HepG2 (cell line): ENCODE measurements at regions not wholly inside any gene's neighbourhood (a gene's known extent, or its start where the extent isn't known, plus 50 kb on each side); places are given as distances from the start of the nearest gene placed in this dataset.

Experiments used
- ARNT ChIP-seq: fragments of 450-650 bp; IDR thresholded peaks from 2 replicates; pipeline ENCODE4 v1.6.1; 2017
- ATF7-NPFF ChIP-seq: sonication (generic); formaldehyde crosslinking; IDR thresholded peaks from 2 replicates; pipeline ENCODE4 v1.8.1; 2023; ENCODE audit warnings: mild to moderate bottlenecking, low read depth, missing genetic modification reagents, moderate library complexity
- FOSL2 ChIP-seq: sonication (generic); formaldehyde crosslinking; IDR thresholded peaks from 2 replicates; pipeline ENCODE4 v1.4.0; 2020; ENCODE audit warnings: missing genetic modification reagents
- FOXK1 ChIP-seq: sonication (generic); formaldehyde crosslinking; IDR thresholded peaks from 2 replicates; pipeline ENCODE4 v1.4.0; 2020; ENCODE audit warnings: low read depth, missing genetic modification reagents, borderline replicate concordance
- HNRNPL ChIP-seq: fragments of 200-400 bp; formaldehyde crosslinking; IDR thresholded peaks from 2 replicates; pipeline ENCODE4 v1.6.1; 2017; ENCODE audit warnings: mild to moderate bottlenecking, low read depth, low read length
- KLF12 ChIP-seq: sonication (generic); formaldehyde crosslinking; IDR thresholded peaks from 2 replicates; pipeline ENCODE4 v1.4.0; 2020; ENCODE audit warnings: missing genetic modification reagents, borderline replicate concordance
- NR3C1 ChIP-seq: sonication (generic); formaldehyde crosslinking; IDR thresholded peaks from 2 replicates; pipeline ENCODE4 v1.4.0; 2020; ENCODE audit warnings: missing genetic modification reagents
- PHF21A ChIP-seq: sonication (generic); formaldehyde crosslinking; IDR thresholded peaks from 2 replicates; pipeline ENCODE4 v1.5.0; 2020; ENCODE audit warnings: mild to moderate bottlenecking, missing genetic modification reagents
- REL ChIP-seq: sonication (generic); formaldehyde crosslinking; conservative IDR thresholded peaks from 2 replicates; pipeline ENCODE4 v1.8.0; 2022; ENCODE audit warnings: mild to moderate bottlenecking, missing genetic modification reagents, moderate library complexity
- SATB2 ChIP-seq: sonication (generic); formaldehyde crosslinking; IDR thresholded peaks from 2 replicates; pipeline ENCODE4 v1.5.0; 2020; ENCODE audit warnings: missing genetic modification reagents
- TAF15 ChIP-seq: fragments of 200-400 bp; formaldehyde crosslinking; IDR thresholded peaks from one replicate; pipeline ENCODE4 v1.6.1; 2018; ENCODE audit warnings: mild to moderate bottlenecking, low read depth, low read length; ENCODE audit not compliant: poor library complexity, severe bottlenecking
- ZFP90 ChIP-seq: sonication (generic); formaldehyde crosslinking; IDR thresholded peaks from 2 replicates; pipeline ENCODE4 v1.8.0; 2022; ENCODE audit warnings: missing genetic modification reagents, mild to moderate bottlenecking, inconsistent platforms, borderline replicate concordance
- ZKSCAN5 ChIP-seq: sonication (generic); formaldehyde crosslinking; IDR thresholded peaks from 2 replicates; pipeline ENCODE4 v1.5.1; 2020; ENCODE audit warnings: mild to moderate bottlenecking, missing genetic modification reagents
- ZNF3 ChIP-seq: IDR thresholded peaks from 2 replicates; pipeline ENCODE4 v1.7.0; 2017; ENCODE audit warnings: inconsistent platforms
- ZNF547 ChIP-seq: sonication (generic); formaldehyde crosslinking; IDR thresholded peaks from 2 replicates; pipeline ENCODE4 v1.5.1; 2020; ENCODE audit warnings: mild to moderate bottlenecking, missing genetic modification reagents
- ZNF552 ChIP-seq: sonication (generic); formaldehyde crosslinking; IDR thresholded peaks from 2 replicates; pipeline ENCODE4 v1.9.0; 2022; ENCODE audit warnings: missing genetic modification reagents, mild to moderate bottlenecking, borderline replicate concordance
- ZNF746 ChIP-seq: sonication (generic); formaldehyde crosslinking; IDR thresholded peaks from 2 replicates; pipeline ENCODE4 v1.8.0; 2022; ENCODE audit warnings: mild to moderate bottlenecking, missing genetic modification reagents
- ZSCAN21 ChIP-seq: sonication (generic); formaldehyde crosslinking; IDR thresholded peaks from 2 replicates; pipeline ENCODE4 v1.8.0; 2022; ENCODE audit warnings: mild to moderate bottlenecking, missing genetic modification reagents, moderate library complexity, borderline replicate concordance
- TF ChIP-seq, protein P1 (sequence below), 2 experiments: sonication (generic) in 1 of 2; formaldehyde crosslinking in 1 of 2; IDR thresholded peaks; 2 replicates each; pipeline versions ENCODE4 v1.6.1 to v1.9.0; 2014 to 2022; ENCODE audit warnings: antibody characterized with exemption in 1 of 2, borderline replicate concordance in 1 of 2, inconsistent platforms in 1 of 2, low read depth in 1 of 2, missing genetic modification reagents in 1 of 2
- TF ChIP-seq, protein P2 (sequence below), 2 experiments: IDR thresholded peaks; 2 replicates each; pipeline ENCODE4 v1.6.1; 2011 to 2012; ENCODE audit warnings: low read length in 2 of 2, borderline replicate concordance in 1 of 2, low read depth in 1 of 2, mild to moderate bottlenecking in 1 of 2, moderate library complexity in 1 of 2

DNA sequence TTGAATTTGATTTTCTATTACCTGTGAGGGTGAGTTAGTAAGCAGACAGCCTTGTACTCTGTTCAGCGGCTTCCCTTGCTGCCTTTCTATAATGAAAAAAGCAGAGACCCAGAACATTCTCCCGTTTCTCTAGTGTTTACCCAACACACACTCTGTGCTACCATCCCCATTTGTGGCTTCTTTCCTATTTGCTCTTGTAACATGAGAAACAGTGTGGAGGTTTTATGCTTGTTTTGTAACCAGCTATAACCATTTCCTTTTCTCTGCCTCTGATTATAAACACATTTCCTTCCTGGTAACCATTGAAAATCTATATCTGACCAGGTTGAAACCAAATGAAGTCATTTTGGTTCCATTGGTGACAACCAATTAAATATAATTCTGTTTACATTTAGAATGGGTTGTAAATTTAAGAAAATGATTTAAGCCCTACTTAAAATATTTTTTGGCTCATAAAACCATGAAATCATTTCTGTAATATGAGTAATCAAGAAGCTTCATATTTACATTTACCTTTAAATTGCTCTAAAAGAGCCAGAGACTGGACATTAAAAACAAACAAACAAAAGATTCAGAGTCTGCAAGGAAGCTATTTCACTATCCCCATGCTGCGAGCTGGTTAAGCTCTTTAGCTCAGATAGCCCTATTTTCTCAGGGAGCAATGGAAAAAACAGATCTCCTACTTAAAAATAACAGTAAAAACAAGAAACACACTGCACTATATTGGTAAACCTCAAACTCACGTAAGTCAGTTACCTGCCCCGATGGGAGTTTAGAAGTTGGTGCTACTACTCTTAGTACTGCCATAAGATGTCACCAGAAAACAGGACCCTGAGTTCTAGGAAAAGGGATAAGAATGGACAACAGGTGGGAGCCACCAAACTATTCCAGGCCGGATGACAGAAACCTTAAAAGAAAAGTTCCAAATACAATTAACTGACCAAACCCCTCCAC, 206.5 kb upstream of the EEA1 start (continued):
- TF ChIP-seq, protein P1, sequence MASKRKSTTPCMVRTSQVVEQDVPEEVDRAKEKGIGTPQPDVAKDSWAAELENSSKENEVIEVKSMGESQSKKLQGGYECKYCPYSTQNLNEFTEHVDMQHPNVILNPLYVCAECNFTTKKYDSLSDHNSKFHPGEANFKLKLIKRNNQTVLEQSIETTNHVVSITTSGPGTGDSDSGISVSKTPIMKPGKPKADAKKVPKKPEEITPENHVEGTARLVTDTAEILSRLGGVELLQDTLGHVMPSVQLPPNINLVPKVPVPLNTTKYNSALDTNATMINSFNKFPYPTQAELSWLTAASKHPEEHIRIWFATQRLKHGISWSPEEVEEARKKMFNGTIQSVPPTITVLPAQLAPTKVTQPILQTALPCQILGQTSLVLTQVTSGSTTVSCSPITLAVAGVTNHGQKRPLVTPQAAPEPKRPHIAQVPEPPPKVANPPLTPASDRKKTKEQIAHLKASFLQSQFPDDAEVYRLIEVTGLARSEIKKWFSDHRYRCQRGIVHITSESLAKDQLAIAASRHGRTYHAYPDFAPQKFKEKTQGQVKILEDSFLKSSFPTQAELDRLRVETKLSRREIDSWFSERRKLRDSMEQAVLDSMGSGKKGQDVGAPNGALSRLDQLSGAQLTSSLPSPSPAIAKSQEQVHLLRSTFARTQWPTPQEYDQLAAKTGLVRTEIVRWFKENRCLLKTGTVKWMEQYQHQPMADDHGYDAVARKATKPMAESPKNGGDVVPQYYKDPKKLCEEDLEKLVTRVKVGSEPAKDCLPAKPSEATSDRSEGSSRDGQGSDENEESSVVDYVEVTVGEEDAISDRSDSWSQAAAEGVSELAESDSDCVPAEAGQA (IDR thresholded peaks at IDR 0.05; ENCODE audit: low read depth): no peak
- TF ChIP-seq, protein P1 (CRISPR knock-in tag; IDR thresholded peaks at IDR 0.05; ENCODE audit: borderline replicate concordance): no peak
- TF ChIP-seq SATB2 (CRISPR knock-in tag) (no peak), ZSCAN21 (CRISPR knock-in tag) (no peak), TAF15 (no peak), FOXK1 (no peak), ATF7-NPFF (no peak), ZNF3 (CRISPR knock-in tag) (no peak), NR3C1 (CRISPR knock-in tag) (no peak), PHF21A (peak; percentile 82), ZFP90 (CRISPR knock-in tag) (0 out of 2 replicates have a peak, but pooled peaks have one; percentile 9), HNRNPL (no peak), REL (CRISPR knock-in tag) (no peak), ZNF552 (CRISPR knock-in tag) (no peak), KLF12 (CRISPR knock-in tag) (no peak), ARNT (no peak), ZNF746 (CRISPR knock-in tag) (no peak), FOSL2 (CRISPR knock-in tag) (no peak; the same call in 1 of the 2 replicates), ZKSCAN5 (CRISPR knock-in tag) (no peak), ZNF547 (CRISPR knock-in tag) (0 out of 2 replicates have a peak, but pooled peaks have one; percentile 0)
- TF ChIP-seq, protein P2, sequence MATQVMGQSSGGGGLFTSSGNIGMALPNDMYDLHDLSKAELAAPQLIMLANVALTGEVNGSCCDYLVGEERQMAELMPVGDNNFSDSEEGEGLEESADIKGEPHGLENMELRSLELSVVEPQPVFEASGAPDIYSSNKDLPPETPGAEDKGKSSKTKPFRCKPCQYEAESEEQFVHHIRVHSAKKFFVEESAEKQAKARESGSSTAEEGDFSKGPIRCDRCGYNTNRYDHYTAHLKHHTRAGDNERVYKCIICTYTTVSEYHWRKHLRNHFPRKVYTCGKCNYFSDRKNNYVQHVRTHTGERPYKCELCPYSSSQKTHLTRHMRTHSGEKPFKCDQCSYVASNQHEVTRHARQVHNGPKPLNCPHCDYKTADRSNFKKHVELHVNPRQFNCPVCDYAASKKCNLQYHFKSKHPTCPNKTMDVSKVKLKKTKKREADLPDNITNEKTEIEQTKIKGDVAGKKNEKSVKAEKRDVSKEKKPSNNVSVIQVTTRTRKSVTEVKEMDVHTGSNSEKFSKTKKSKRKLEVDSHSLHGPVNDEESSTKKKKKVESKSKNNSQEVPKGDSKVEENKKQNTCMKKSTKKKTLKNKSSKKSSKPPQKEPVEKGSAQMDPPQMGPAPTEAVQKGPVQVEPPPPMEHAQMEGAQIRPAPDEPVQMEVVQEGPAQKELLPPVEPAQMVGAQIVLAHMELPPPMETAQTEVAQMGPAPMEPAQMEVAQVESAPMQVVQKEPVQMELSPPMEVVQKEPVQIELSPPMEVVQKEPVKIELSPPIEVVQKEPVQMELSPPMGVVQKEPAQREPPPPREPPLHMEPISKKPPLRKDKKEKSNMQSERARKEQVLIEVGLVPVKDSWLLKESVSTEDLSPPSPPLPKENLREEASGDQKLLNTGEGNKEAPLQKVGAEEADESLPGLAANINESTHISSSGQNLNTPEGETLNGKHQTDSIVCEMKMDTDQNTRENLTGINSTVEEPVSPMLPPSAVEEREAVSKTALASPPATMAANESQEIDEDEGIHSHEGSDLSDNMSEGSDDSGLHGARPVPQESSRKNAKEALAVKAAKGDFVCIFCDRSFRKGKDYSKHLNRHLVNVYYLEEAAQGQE (IDR thresholded peaks at IDR 0.05; ENCODE audit: borderline replicate concordance in 1 of 2, low read depth in 1 of 2, low read length in 2 of 2): no peak
